ENCODE measurements at regions not wholly inside any gene's neighbourhood (a gene's known extent, or its start where the extent isn't known, plus 50 kb on each side); places are given as distances from the start of the nearest gene placed in this dataset.
A peak's percentile ranks its signal among the peaks of the same experiment; 100 is the strongest.

- in situ Hi-C loops (cut with MboI; ENCODE audit: low pct_unique_long_range_greater_than_20kb, low sequenced_read_pairs): no loop called here
- DNase-seq: peak; percentile 8
Measured at GRCh38 chr12:90090929-90091651, 382.5 kb upstream of the ATP2B1 start.

GRCh38 chr12:90086281-90086680 is 377.6 kb upstream of the ATP2B1 start:
- in situ Hi-C loops (cut with MboI; ENCODE audit: low pct_unique_long_range_greater_than_20kb, low sequenced_read_pairs): no loop called here
- DNase-seq: no peak

- no peak for DNase-seq
- in situ Hi-C loops (cut with MboI; ENCODE audit: low pct_unique_long_range_greater_than_20kb, low sequenced_read_pairs): no loop called here
Measured at GRCh38 chr12:90085494-90086274, 377.0 kb upstream of the ATP2B1 start.

GRCh38 chr12:90084018-90084417 is 375.4 kb upstream of the ATP2B1 start:
- DNase-seq: no peak
- in situ Hi-C loops (cut with MboI; ENCODE audit: low pct_unique_long_range_greater_than_20kb, low sequenced_read_pairs): no loop called here

- in situ Hi-C loops (cut with MboI; ENCODE audit: low pct_unique_long_range_greater_than_20kb, low sequenced_read_pairs): no loop called here
- no peak for DNase-seq
Measured at GRCh38 chr12:90080616-90081015, 372.0 kb upstream of the ATP2B1 start.

- in situ Hi-C loops (cut with MboI; ENCODE audit: low pct_unique_long_range_greater_than_20kb, low sequenced_read_pairs): no loop called here
- DNase-seq: no peak
Measured at GRCh38 chr12:90079529-90080210, 371.0 kb upstream of the ATP2B1 start.

- no peak for DNase-seq
- in situ Hi-C loops (cut with MboI; ENCODE audit: low pct_unique_long_range_greater_than_20kb, low sequenced_read_pairs): no loop called here
Measured at GRCh38 chr12:90078344-90078743, 369.7 kb upstream of the ATP2B1 start.

- DNase-seq: no peak
- in situ Hi-C loops (cut with MboI; ENCODE audit: low pct_unique_long_range_greater_than_20kb, low sequenced_read_pairs): no loop called here
Measured at GRCh38 chr12:90077756-90078155, 369.1 kb upstream of the ATP2B1 start.

- no peak for DNase-seq
- in situ Hi-C loops (cut with MboI; ENCODE audit: low pct_unique_long_range_greater_than_20kb, low sequenced_read_pairs): no loop called here
Measured at GRCh38 chr12:90076851-90077319, 368.2 kb upstream of the ATP2B1 start.

- in situ Hi-C loops (cut with MboI; ENCODE audit: low pct_unique_long_range_greater_than_20kb, low sequenced_read_pairs): no loop called here
- no peak for DNase-seq
Measured at GRCh38 chr12:90075685-90076084, 367.0 kb upstream of the ATP2B1 start.

- in situ Hi-C loops (cut with MboI; ENCODE audit: low pct_unique_long_range_greater_than_20kb, low sequenced_read_pairs): no loop called here
- no peak for DNase-seq
Measured at GRCh38 chr12:90074086-90074485, 365.4 kb upstream of the ATP2B1 start.

GRCh38 chr12:90071996-90072395 is 363.4 kb upstream of the ATP2B1 start:
- in situ Hi-C loops (cut with MboI; ENCODE audit: low pct_unique_long_range_greater_than_20kb, low sequenced_read_pairs): no loop called here
- no peak for DNase-seq

- in situ Hi-C loops (cut with MboI; ENCODE audit: low pct_unique_long_range_greater_than_20kb, low sequenced_read_pairs): no loop called here
- no peak for DNase-seq
Measured at GRCh38 chr12:90069711-90070110, 361.1 kb upstream of the ATP2B1 start.

GRCh38 chr12:90067791-90068190 is 359.2 kb upstream of the ATP2B1 start:
- DNase-seq: no peak
- in situ Hi-C loops (cut with MboI; ENCODE audit: low pct_unique_long_range_greater_than_20kb, low sequenced_read_pairs): no loop called here

- no peak for DNase-seq
- in situ Hi-C loops (cut with MboI; ENCODE audit: low pct_unique_long_range_greater_than_20kb, low sequenced_read_pairs): no loop called here
Measured at GRCh38 chr12:90064852-90065801, 356.5 kb upstream of the ATP2B1 start.

- in situ Hi-C loops (cut with MboI; ENCODE audit: low pct_unique_long_range_greater_than_20kb, low sequenced_read_pairs): no loop called here
- DNase-seq: no peak
Measured at GRCh38 chr12:90062799-90063198, 354.2 kb upstream of the ATP2B1 start.

GRCh38 chr12:90061809-90062208 is 353.2 kb upstream of the ATP2B1 start:
- no peak for DNase-seq
- in situ Hi-C loops (cut with MboI; ENCODE audit: low pct_unique_long_range_greater_than_20kb, low sequenced_read_pairs): no loop called here

GRCh38 chr12:90060031-90060430 is 351.4 kb upstream of the ATP2B1 start:
- no peak for DNase-seq

GRCh38 chr12:90058704-90059103 is 350.1 kb upstream of the ATP2B1 start:
- in situ Hi-C loops (cut with MboI; ENCODE audit: low pct_unique_long_range_greater_than_20kb, low sequenced_read_pairs): no loop called here
- DNase-seq: no peak

More at GRCh38 chr12:90060031-90060430, 351.4 kb upstream of the ATP2B1 start:
- in situ Hi-C loops (cut with MboI; ENCODE audit: low pct_unique_long_range_greater_than_20kb, low sequenced_read_pairs): no loop called here

Measured in KBM-7 (cell line).